HG03442 (cell line): ENCODE measurements at regions not wholly inside any gene's neighbourhood (a gene's known extent, or its start where the extent isn't known, plus 50 kb on each side); places are given as distances from the start of the nearest gene placed in this dataset.
A peak's percentile ranks its signal among the peaks of the same experiment; 100 is the strongest.

Experiments used
- ATAC-seq: cut with Tn5 transposase; IDR thresholded peaks from one replicate; pipeline ENCODE4 v1.9.1; 2021; ENCODE audit warnings: mild to moderate bottlenecking, moderate library complexity; ENCODE audit not compliant: unreplicated experiment

DNA sequence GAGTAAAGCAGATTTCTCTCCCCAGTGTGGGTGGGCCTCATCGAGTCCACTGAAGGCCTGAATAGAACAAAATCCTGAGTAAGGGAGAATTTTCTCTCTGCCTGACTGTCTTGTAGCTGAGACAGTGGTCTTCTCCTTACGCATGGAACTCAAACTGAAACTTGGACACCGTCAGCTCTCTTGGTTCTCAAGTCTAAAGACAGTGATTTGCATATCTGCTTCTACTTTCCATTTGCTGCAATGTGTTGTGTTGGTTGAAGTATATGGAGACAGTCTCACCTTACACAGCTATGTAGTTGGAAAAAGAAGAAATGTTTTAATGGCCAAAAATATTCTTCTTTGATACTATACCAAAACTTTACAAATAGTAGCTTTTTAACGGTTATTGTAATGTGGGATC lies 160.2 kb upstream of the LMNTD1 start:
- peak; percentile 99 for ATAC-seq

DNA sequence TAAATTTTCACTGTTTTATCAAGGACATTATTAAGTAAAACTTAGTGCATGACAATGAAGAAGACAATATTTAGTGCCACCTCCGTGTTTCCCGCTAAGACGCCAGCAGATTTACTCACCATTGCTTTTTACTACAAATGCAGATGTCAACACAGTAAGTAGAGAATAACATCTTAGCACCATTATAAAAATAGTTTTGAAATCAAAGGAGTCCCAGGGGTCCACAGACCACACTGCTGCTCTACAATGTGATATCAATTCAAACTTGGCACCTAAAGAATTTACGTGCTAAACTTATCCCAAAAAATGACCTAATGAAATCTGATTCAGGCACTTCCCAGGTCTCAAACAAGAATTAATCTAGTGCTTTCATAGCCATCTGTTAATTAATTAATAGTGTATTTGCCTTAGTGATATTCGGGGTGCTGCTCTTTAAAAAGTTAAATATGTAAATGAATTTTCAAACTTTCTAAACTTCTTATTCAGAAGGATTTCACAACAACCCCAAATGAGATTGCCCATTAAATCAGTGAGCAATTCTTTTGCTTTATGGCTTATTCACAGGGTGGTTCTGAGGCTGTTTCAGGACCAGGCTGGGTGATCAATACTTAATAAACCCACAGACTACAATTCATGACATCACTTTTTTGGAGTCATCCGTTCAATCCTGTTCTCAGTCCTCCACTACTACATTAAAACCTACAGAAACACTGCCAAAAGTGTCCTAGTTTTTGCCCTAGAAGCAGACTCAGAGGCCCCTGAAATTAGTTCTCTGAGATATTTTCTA lies 161.3 kb upstream of the LMNTD1 start:
- ATAC-seq, result no peak

DNA sequence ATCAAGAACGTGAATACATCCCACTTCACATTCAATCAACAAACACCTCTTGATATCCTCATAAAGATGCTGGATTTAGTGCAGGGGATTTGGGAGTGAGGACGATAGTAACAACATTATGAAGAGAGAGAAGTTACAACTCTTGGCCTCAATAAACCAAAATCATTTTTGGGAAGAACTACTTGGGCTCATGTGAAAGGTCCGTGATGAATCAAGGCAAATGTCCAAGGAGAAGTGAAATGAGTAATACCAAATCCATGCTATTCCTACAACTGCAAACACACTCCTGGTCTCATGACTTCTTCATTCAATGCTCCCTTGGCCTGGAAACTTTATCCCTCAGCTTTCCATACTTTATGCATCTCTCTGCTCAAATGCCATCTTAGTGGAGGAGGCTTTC lies 162.0 kb upstream of the LMNTD1 start:
- ATAC-seq, result no peak

- ATAC-seq, result no peak
Measured at GRCh38 chr12:25716842-25717241, 163.8 kb upstream of the LMNTD1 start.

GRCh38 chr12:25717552-25717951 lies 164.5 kb upstream of the LMNTD1 start:
- ATAC-seq, result no peak

DNA sequence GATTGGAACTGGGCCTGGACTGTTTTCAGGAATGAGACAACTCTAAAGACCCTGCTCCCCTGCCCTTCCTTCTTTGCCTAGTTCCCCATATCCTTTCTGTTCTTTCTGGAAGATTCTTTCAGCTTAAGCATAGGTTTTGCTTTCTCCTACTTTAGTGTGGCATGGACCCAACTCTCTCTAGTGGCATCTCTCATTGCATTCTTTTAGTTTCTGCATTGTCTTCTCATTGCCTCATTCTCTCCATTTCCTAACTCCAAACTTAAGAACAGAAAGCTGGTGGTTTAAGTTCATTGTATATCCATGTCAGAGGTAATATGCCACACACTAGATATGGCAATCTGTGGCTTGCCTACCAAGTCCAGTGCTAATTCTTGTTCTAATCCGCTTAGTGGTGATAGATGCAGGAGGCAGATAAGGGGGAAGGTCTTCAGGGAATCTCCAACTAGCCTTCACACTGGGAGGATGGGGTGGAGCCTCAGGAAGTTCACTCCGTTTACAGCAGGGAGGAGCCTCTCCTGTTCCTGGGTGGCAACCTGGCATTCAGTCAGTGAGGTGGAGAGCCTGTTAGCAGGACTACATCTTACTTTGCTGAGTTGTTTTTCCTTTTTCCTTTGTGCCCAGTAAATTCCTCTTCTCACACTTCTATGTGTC lies 165.1 kb upstream of the LMNTD1 start:
- no peak for ATAC-seq

DNA sequence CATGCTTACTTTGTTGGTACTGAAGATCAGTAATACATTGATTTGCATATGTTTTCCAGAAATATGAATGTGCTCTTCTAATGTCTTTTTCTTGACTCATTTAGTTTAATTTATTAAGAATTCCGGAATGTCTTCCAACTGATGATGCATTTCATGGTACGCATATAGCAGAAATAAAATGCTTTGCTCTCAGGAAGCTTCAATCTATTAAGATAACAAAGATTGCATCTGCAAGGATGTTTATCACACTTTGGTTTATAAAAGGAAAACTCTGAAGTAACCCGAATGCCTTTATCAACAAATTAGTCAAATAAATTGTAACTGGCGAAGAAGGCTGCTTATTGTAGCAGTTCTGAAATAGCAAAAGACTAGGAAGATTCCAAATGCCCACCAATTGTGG lies 166.4 kb upstream of the LMNTD1 start:
- ATAC-seq, result no peak

GRCh38 chr12:25723336-25723735 lies 170.3 kb upstream of the LMNTD1 start:
- ATAC-seq, result no peak

DNA sequence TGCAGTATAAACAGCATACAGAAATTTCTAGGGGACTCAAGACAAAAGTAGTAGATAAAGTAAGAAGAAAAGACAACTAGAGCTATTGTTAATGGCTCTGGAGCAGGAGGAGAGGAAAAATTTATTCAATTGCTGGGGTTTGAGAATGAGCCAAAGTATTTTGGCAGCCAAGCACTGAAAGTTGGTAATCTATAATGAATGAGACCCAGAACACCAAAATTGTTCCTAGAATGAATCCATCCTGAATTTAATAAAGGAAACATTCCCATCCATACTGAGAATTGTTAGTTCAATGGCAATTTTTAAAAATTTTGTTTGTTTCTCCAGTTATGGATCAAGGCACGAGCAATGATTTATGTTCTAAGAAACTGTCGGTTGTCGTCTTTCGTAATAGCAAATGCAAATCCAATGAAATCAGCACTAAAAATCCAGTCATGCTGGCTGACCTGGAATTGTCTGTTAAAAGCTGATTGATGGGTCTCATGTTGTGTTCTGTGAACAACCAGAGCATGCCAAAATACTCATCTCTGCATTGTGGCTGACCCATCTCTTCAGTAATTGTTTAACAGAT lies 170.9 kb upstream of the LMNTD1 start:
- no peak for ATAC-seq

DNA sequence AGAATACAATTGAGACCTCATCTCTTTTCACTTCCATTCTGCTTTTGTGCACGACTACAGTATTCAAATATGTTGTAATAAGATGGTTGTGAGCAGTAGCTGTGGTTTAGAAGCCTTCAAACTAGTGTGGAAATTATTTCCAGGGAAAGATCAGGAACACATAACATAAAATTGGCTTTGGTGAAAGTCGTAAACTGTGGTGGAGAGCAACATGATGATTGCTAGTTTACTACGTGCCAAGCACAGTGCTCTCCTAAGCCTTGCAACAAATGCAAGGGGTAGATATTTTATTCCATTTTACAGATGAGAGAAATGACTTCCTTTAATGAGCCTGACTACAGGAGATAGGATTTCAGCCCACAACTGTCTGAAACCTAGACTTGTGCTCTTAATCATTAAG lies 172.4 kb upstream of the LMNTD1 start:
- no peak for ATAC-seq

GRCh38 chr12:25725931-25726330 lies 172.8 kb upstream of the LMNTD1 start:
- ATAC-seq, result no peak

- ATAC-seq, result no peak
Measured at GRCh38 chr12:25728056-25728595, 175.0 kb upstream of the LMNTD1 start.

- ATAC-seq, result peak; percentile 38
Measured at GRCh38 chr12:25730489-25731349, 177.6 kb upstream of the LMNTD1 start.

DNA sequence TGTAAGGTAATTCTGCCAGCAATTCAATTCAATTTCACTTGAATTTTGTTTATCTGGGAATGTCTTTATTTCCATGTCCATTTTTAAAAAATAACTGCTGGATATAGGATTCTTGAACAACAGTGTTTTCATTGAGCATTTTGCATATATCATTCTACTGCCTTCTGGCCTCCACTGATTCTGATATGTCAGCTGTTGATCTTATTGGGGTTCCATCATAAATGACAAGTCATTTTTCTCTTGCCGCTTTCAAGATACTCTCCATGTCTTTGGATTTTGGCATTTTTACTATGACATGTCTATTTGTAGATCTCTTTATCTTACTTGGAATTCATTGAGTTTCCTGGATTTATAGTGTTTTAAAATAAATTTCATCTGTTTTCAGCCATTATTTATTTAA lies 180.5 kb upstream of the LMNTD1 start:
- ATAC-seq, result no peak

DNA sequence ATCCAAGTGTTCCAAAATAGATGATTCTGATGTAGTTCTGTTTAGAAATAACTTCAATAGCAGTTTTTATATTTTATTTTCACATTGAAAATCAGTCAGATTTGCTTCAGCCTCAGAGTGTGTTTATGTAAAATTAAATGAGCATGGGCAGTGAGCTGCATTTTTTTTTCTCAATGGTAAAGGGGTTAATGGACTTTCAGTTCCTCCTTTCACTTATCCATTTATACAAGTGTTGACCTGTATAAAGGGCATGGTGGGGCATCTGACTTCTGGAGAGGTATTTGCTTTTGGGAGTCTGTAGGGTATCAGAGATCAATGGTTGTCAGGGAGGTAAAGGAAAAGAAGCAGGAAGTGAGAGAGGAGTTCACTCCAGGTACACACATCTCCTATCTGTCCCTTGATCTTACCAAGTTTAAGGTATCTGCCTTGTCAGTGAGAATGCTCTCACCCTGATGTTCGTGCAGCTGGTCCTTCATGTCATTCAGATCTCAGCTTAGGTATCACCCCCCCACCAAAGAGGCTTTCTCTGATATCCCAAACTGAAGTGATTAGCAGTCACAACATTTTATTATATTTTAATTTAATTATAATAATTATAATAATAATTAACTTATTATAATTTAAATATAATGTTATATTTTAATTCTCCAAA lies 181.6 kb upstream of the LMNTD1 start:
- peak; percentile 69 for ATAC-seq

- ATAC-seq, result no peak
Measured at GRCh38 chr12:25740617-25741016, 187.5 kb upstream of the LMNTD1 start.

- ATAC-seq, result no peak
Measured at GRCh38 chr12:25741917-25742316, 188.8 kb upstream of the LMNTD1 start.

- ATAC-seq, result no peak
Measured at GRCh38 chr12:25743679-25744215, 190.7 kb upstream of the LMNTD1 start.

GRCh38 chr12:25744313-25744712 lies 191.2 kb upstream of the LMNTD1 start:
- ATAC-seq, result no peak

DNA sequence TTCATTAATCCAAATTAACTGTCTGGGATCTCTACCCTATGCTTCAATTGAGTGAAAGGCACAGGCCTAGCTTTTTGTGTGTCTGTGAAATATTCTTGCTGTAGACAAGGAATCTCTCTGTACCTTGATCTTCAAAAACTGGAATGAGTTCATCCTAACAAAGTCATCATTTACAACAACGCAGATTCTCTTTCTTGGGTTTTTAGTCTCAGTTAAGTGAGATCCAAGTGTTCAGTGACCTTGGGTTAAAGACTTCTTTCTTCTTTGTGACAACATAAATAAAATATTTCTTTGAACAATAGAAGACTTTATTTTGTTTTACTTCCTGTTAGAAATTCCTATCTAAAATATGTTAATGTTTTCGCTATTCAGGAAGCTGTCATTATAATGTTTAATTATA lies 192.2 kb upstream of the LMNTD1 start:
- no peak for ATAC-seq
